Natural killer cell treated with Interleukin-12 subunit alpha and Interleukin-12 subunit beta and Interleukin-15 and Interleukin-18, amount 100 ng/mL, for 72 hours (primary cell): ENCODE measurements at regions not wholly inside any gene's neighbourhood (a gene's known extent, or its start where the extent isn't known, plus 50 kb on each side); places are given as distances from the start of the nearest gene placed in this dataset.
"Not testable (repeated sequence)": the region's sequence is repeated elsewhere in the genome, so short reads cannot be mapped to it uniquely, and the experiment has no call there.

Experiments used
- ATAC-seq, 2 donors: fragments of 150-1000 bp; cut with Tn5 transposase in 1 of 2; sonication (Bioruptor Pico), chemical (Tn5 transposase) in 1 of 2; 2 replicates each; pipeline ENCODE4 v1.10.0; 2021
- DNase-seq: peaks from one replicate; pipeline ENCODE4 v3.0.0; 2022; ENCODE audit warnings: low spot score
- H3K27ac Mint-ChIP-seq, 2 donors: 1 replicate in 1 of 2; 2 replicates in 1 of 2; pipeline ENCODE4 v1.8.0; 2022; ENCODE audit warnings: mixed read lengths in 2 of 2, mild to moderate bottlenecking in 1 of 2, moderate library complexity in 1 of 2
- H3K27me3 Mint-ChIP-seq, 2 donors: 1 replicate in 1 of 2; 2 replicates in 1 of 2; pipeline ENCODE4 v1.8.0; 2022; ENCODE audit warnings: mixed read lengths in 2 of 2
- H3K36me3 Mint-ChIP-seq: one replicate; pipeline ENCODE4 v1.8.0; 2022; ENCODE audit warnings: mixed read lengths
- H3K4me1 Mint-ChIP-seq, 2 donors: 1 replicate in 1 of 2; 2 replicates in 1 of 2; pipeline ENCODE4 v1.8.0; 2022; ENCODE audit warnings: low read depth in 2 of 2, mixed read lengths in 2 of 2, mild to moderate bottlenecking in 1 of 2
- H3K4me3 Mint-ChIP-seq: one replicate; pipeline ENCODE4 v1.8.0; 2022; ENCODE audit warnings: mixed read lengths
- H3K9me3 Mint-ChIP-seq: 2 replicates; pipeline ENCODE4 v1.8.0; 2022; ENCODE audit warnings: mixed read lengths

GRCh38 chr6:82525775-82526495, 162.3 kb downstream of the TPBG start:
- H3K36me3 Mint-ChIP-seq, result no peaks in the 10 kb centered on the region
- no peak overlapping the region for H3K4me3 Mint-ChIP-seq
- H3K27ac Mint-ChIP-seq, result no peak overlapping the region
- DNase-seq (no peak), ATAC-seq (no peak)
- peaks cover 17% of the 10 kb centered on the region for H3K9me3 Mint-ChIP-seq
- no peaks in the 10 kb centered on the region for H3K27me3 Mint-ChIP-seq
- no peaks in the 10 kb centered on the region for H3K4me1 Mint-ChIP-seq

- H3K36me3 Mint-ChIP-seq, H3K27me3 Mint-ChIP-seq, DNase-seq, H3K4me3 Mint-ChIP-seq, H3K27ac Mint-ChIP-seq, ATAC-seq, H3K4me1 Mint-ChIP-seq: not testable (repeated sequence)
- peaks cover 15% of the 10 kb centered on the region for H3K9me3 Mint-ChIP-seq
Observed at GRCh38 chr6:82529960-82530460, 166.4 kb downstream of the TPBG start.

GRCh38 chr6:82534876-82535275, 171.3 kb downstream of the TPBG start:
- H3K27me3 Mint-ChIP-seq, result no peaks in the 10 kb centered on the region
- H3K4me3 Mint-ChIP-seq, result no peak overlapping the region
- ATAC-seq (no peak), DNase-seq (no peak)
- H3K9me3 Mint-ChIP-seq, result peaks cover 12% of the 10 kb centered on the region
- no peak overlapping the region for H3K27ac Mint-ChIP-seq
- H3K36me3 Mint-ChIP-seq, result no peaks in the 10 kb centered on the region
- H3K4me1 Mint-ChIP-seq, result no peaks in the 10 kb centered on the region

- ATAC-seq, H3K4me1 Mint-ChIP-seq, H3K27ac Mint-ChIP-seq, DNase-seq, H3K27me3 Mint-ChIP-seq, H3K36me3 Mint-ChIP-seq, H3K4me3 Mint-ChIP-seq: not testable (repeated sequence)
- peaks cover 14% of the 10 kb centered on the region for H3K9me3 Mint-ChIP-seq
Observed at GRCh38 chr6:82549480-82549879, 185.9 kb downstream of the TPBG start.

- peaks cover 10% of the 10 kb centered on the region for H3K9me3 Mint-ChIP-seq
- H3K4me3 Mint-ChIP-seq, H3K27me3 Mint-ChIP-seq, DNase-seq, ATAC-seq, H3K4me1 Mint-ChIP-seq, H3K27ac Mint-ChIP-seq, H3K36me3 Mint-ChIP-seq: not testable (repeated sequence)
Observed at GRCh38 chr6:82551311-82551710, 187.7 kb downstream of the TPBG start.

GRCh38 chr6:82551831-82552230, 188.2 kb downstream of the TPBG start:
- DNase-seq (no peak), ATAC-seq (no peak)
- H3K36me3 Mint-ChIP-seq, result no peaks in the 10 kb centered on the region
- no peak overlapping the region for H3K27ac Mint-ChIP-seq
- H3K4me1 Mint-ChIP-seq, result no peaks in the 10 kb centered on the region
- H3K27me3 Mint-ChIP-seq, result no peaks in the 10 kb centered on the region
- H3K4me3 Mint-ChIP-seq, result no peak overlapping the region
- peaks cover 10% of the 10 kb centered on the region for H3K9me3 Mint-ChIP-seq

GRCh38 chr6:82553863-82554531, 190.4 kb downstream of the TPBG start:
- Mint-ChIP-seq H3K27ac (no peak overlapping the region), H3K9me3 (peaks cover 13% of the 10 kb centered on the region), H3K4me3 (no peak overlapping the region), H3K27me3 (no peaks in the 10 kb centered on the region), H3K4me1 (no peaks in the 10 kb centered on the region), H3K36me3 (no peaks in the 10 kb centered on the region)
- ATAC-seq, result no peak
- DNase-seq, result no peak

- ATAC-seq (no peak), DNase-seq (no peak)
- Mint-ChIP-seq H3K36me3 (no peaks in the 10 kb centered on the region), H3K27ac (no peak overlapping the region), H3K4me1 (no peaks in the 10 kb centered on the region), H3K9me3 (peaks cover 13% of the 10 kb centered on the region), H3K4me3 (no peak overlapping the region), H3K27me3 (no peaks in the 10 kb centered on the region)
Observed at GRCh38 chr6:82554666-82555065, 191.0 kb downstream of the TPBG start.

- Mint-ChIP-seq H3K4me1 (no peaks in the 10 kb centered on the region), H3K9me3 (peaks cover 9% of the 10 kb centered on the region), H3K36me3 (no peaks in the 10 kb centered on the region), H3K27me3 (no peaks in the 10 kb centered on the region), H3K27ac (no peak overlapping the region), H3K4me3 (no peak overlapping the region)
- DNase-seq, result no peak
- ATAC-seq, result no peak
Observed at GRCh38 chr6:82555801-82556200, 192.2 kb downstream of the TPBG start.

GRCh38 chr6:82558531-82558930, 194.9 kb downstream of the TPBG start:
- not testable (repeated sequence) for H3K4me1 Mint-ChIP-seq, H3K4me3 Mint-ChIP-seq, H3K27me3 Mint-ChIP-seq, DNase-seq, H3K9me3 Mint-ChIP-seq, H3K27ac Mint-ChIP-seq, H3K36me3 Mint-ChIP-seq, ATAC-seq

- H3K27ac Mint-ChIP-seq, result no peak overlapping the region
- H3K4me1 Mint-ChIP-seq, result no peaks in the 10 kb centered on the region
- no peaks in the 10 kb centered on the region for H3K36me3 Mint-ChIP-seq
- no peak for DNase-seq
- H3K4me3 Mint-ChIP-seq, result no peak overlapping the region
- H3K9me3 Mint-ChIP-seq, result peaks cover 7% of the 10 kb centered on the region
- peaks cover 0 to 8% of the 10 kb centered on the region in 2 donors for H3K27me3 Mint-ChIP-seq
- no peak for ATAC-seq
Observed at GRCh38 chr6:82567621-82568020, 204.0 kb downstream of the TPBG start.

GRCh38 chr6:82568290-82568993, 204.8 kb downstream of the TPBG start:
- ATAC-seq, result no peak
- DNase-seq, result no peak
- Mint-ChIP-seq H3K4me1 (no peaks in the 10 kb centered on the region), H3K36me3 (no peaks in the 10 kb centered on the region), H3K4me3 (no peak overlapping the region), H3K27ac (no peak overlapping the region), H3K27me3 (peaks cover 0 to 8% of the 10 kb centered on the region in 2 donors), H3K9me3 (peaks cover 7% of the 10 kb centered on the region)

- DNase-seq (no peak), ATAC-seq (no peak)
- peaks cover 0 to 8% of the 10 kb centered on the region in 2 donors for H3K27me3 Mint-ChIP-seq
- no peaks in the 10 kb centered on the region for H3K4me1 Mint-ChIP-seq
- no peak overlapping the region for H3K27ac Mint-ChIP-seq
- H3K36me3 Mint-ChIP-seq, result no peaks in the 10 kb centered on the region
- no peak overlapping the region for H3K4me3 Mint-ChIP-seq
- peaks cover 11% of the 10 kb centered on the region for H3K9me3 Mint-ChIP-seq
Observed at GRCh38 chr6:82569022-82569421, 205.4 kb downstream of the TPBG start.

GRCh38 chr6:82570083-82570482, 206.5 kb downstream of the TPBG start:
- Mint-ChIP-seq H3K4me1 (no peaks in the 10 kb centered on the region), H3K27ac (no peak overlapping the region), H3K4me3 (no peak overlapping the region), H3K36me3 (no peaks in the 10 kb centered on the region), H3K27me3 (peaks cover 0 to 8% of the 10 kb centered on the region in 2 donors), H3K9me3 (peaks cover 14% of the 10 kb centered on the region)
- no peak for DNase-seq
- no peak for ATAC-seq
